ENCODE measurements at regions not wholly inside any gene's neighbourhood (a gene's known extent, or its start where the extent isn't known, plus 50 kb on each side); places are given as distances from the start of the nearest gene placed in this dataset.

- H2AFZ ChIP-seq (ENCODE audit: low read depth) = peak overlapping the region; percentile 35; the same call in 1 of the 2 replicates
- no peak overlapping the region for H3K9ac ChIP-seq
- H3K4me1 ChIP-seq (ENCODE audit: control insufficient read depth in 1 of 2, insufficient read depth in 2 of 2, low read depth in 1 of 2, low read length in 1 of 2) = no peaks in the 10 kb centered on the region
- H3K9me2 ChIP-seq = no peaks in the 10 kb centered on the region
- H3K79me2 ChIP-seq (ENCODE audit: insufficient read depth) = no peaks in the 10 kb centered on the region
- no peaks in the 10 kb centered on the region for H3F3A ChIP-seq (replicated peaks; ENCODE audit: insufficient read depth)
- no peaks in the 10 kb centered on the region for H3K36me3 ChIP-seq (replicated peaks in 1 of 2; ENCODE audit: control insufficient read depth in 1 of 2, insufficient read depth in 2 of 2, low read length in 1 of 2)
- TF ChIP-seq NRF1 (IDR thresholded peaks at IDR 0.05; ENCODE audit: low read depth, low read length) = peak; percentile 54
- no peak for TF ChIP-seq TEAD4 (IDR thresholded peaks at IDR 0.05; ENCODE audit: borderline replicate concordance, insufficient read depth)
- no peak for TF ChIP-seq ZBTB33 (IDR thresholded peaks at IDR 0.05; ENCODE audit: borderline replicate concordance, low read depth)
- no peaks in the 10 kb centered on the region for H3K27me3 ChIP-seq (ENCODE audit: insufficient read depth)
- WGBS (ENCODE audit: low lambda C conversion rate) = 53% methylated on average over 5 of the region's 9 CpGs
- peak overlapping the region; percentile 17 to 25; a peak in 2 of 4 replicates for H3K4me3 ChIP-seq (ENCODE audit: low read depth in 2 of 2, low read length in 1 of 2)
- H3K9me3 ChIP-seq = no peaks in the 10 kb centered on the region
- H3K27ac ChIP-seq (ENCODE audit: low read depth in 2 of 2, low read length in 1 of 2) = no peak overlapping the region
- no peak for DNase-seq
- ChIA-PET POLR2A (no interaction called here), CTCF (interaction anchor here (1.3 to 1.8 kb wide), 2 partner anchors 16 to 22 kb away, joined by 3 to 5 read pairs; no protein-coding TSS in a partner anchor)
- no peaks in the 10 kb centered on the region for H4K20me1 ChIP-seq (ENCODE audit: insufficient read depth)
- H3K4me2 ChIP-seq = no peak overlapping the region
Measured at GRCh38 chr10:30559180-30559579, 70.4 kb downstream of the LYZL2 start.

- Histone ChIP-seq H3K4me3 (ENCODE audit: low read depth in 2 of 2, low read length in 1 of 2) (no peak overlapping the region), H3K27ac (ENCODE audit: low read depth in 2 of 2, low read length in 1 of 2) (no peak overlapping the region), H3K9me3 (no peaks in the 10 kb centered on the region), H3K4me2 (no peak overlapping the region), H3F3A (replicated peaks; ENCODE audit: insufficient read depth) (no peaks in the 10 kb centered on the region), H3K9ac (no peak overlapping the region), H3K4me1 (ENCODE audit: control insufficient read depth in 1 of 2, insufficient read depth in 2 of 2, low read depth in 1 of 2, low read length in 1 of 2) (no peaks in the 10 kb centered on the region), H2AFZ (ENCODE audit: low read depth) (no peak overlapping the region), H3K27me3 (ENCODE audit: insufficient read depth) (no peaks in the 10 kb centered on the region), H4K20me1 (ENCODE audit: insufficient read depth) (no peaks in the 10 kb centered on the region), H3K36me3 (replicated peaks in 1 of 2; ENCODE audit: control insufficient read depth in 1 of 2, insufficient read depth in 2 of 2, low read length in 1 of 2) (no peaks in the 10 kb centered on the region), H3K79me2 (ENCODE audit: insufficient read depth) (no peaks in the 10 kb centered on the region), H3K9me2 (no peaks in the 10 kb centered on the region)
- no peak for TF ChIP-seq POLR2AphosphoS5 (IDR thresholded peaks at IDR 0.05; ENCODE audit: low read depth, low read length)
- CTCF ChIA-PET = interaction anchor here (1.8 kb wide), 1 partner anchor 23 kb away, joined by 5 read pairs; no protein-coding TSS in a partner anchor
- POLR2A ChIA-PET = no interaction called here
- WGBS (ENCODE audit: low lambda C conversion rate) = 93% methylated on average over 14 of the region's 14 CpGs
- DNase-seq = no peak
Measured at GRCh38 chr10:30558411-30558810, 71.1 kb downstream of the LYZL2 start.

GRCh38 chr10:30557884-30558283 is 71.7 kb downstream of the LYZL2 start:
- DNase-seq = no peak
- no peak overlapping the region for H3K4me2 ChIP-seq
- H3K4me3 ChIP-seq (ENCODE audit: low read depth in 2 of 2, low read length in 1 of 2) = no peak overlapping the region
- H3K9me2 ChIP-seq = no peaks in the 10 kb centered on the region
- H3K4me1 ChIP-seq (ENCODE audit: control insufficient read depth in 1 of 2, insufficient read depth in 2 of 2, low read depth in 1 of 2, low read length in 1 of 2) = no peaks in the 10 kb centered on the region
- no peaks in the 10 kb centered on the region for H3F3A ChIP-seq (replicated peaks; ENCODE audit: insufficient read depth)
- no peaks in the 10 kb centered on the region for H3K79me2 ChIP-seq (ENCODE audit: insufficient read depth)
- ChIA-PET CTCF (interaction anchor here (1.8 kb wide), 1 partner anchor 24 kb away, joined by 5 read pairs; no protein-coding TSS in a partner anchor), POLR2A (no interaction called here)
- no peaks in the 10 kb centered on the region for H3K9me3 ChIP-seq
- no peak overlapping the region for H3K9ac ChIP-seq
- no peaks in the 10 kb centered on the region for H4K20me1 ChIP-seq (ENCODE audit: insufficient read depth)
- H3K27ac ChIP-seq (ENCODE audit: low read depth in 2 of 2, low read length in 1 of 2) = no peak overlapping the region
- 80% methylated on average over 8 of the region's 8 CpGs for WGBS (ENCODE audit: low lambda C conversion rate)
- H2AFZ ChIP-seq (ENCODE audit: low read depth) = no peak overlapping the region
- no peaks in the 10 kb centered on the region for H3K36me3 ChIP-seq (replicated peaks in 1 of 2; ENCODE audit: control insufficient read depth in 1 of 2, insufficient read depth in 2 of 2, low read length in 1 of 2)
- H3K27me3 ChIP-seq (ENCODE audit: insufficient read depth) = no peaks in the 10 kb centered on the region
- TF ChIP-seq PBX3 (IDR thresholded peaks at IDR 0.05) (peak; percentile 46), POLR2AphosphoS5 (IDR thresholded peaks at IDR 0.05; ENCODE audit: low read depth, low read length) (no peak), JUND (IDR thresholded peaks at IDR 0.05) (0 out of 2 replicates have a peak, but pooled peaks have one; percentile 26)

Data from SK-N-SH (cell line).